Naive thymus-derived CD8-positive, alpha-beta T cell (primary cell): ENCODE measurements at regions not wholly inside any gene's neighbourhood (a gene's known extent, or its start where the extent isn't known, plus 50 kb on each side); places are given as distances from the start of the nearest gene placed in this dataset.

ENCODE experiments used
- ATAC-seq, 2 donors: fragments of 150-1000 bp; cut with Tn5 transposase in 1 of 2; sonication (Bioruptor Pico), chemical (Tn5 transposase) in 1 of 2; 1 replicate in 1 of 2; 2 replicates in 1 of 2; pipeline ENCODE4 v1.10.0; 2021; ENCODE audit warnings: mild to moderate bottlenecking in 2 of 2, moderate library complexity in 2 of 2
- POLR2A ChIA-PET: fragments of 350-600 bp; sonication (Branson Sonifier 250); formaldehyde crosslinking; loops from one replicate; lab custom pipeline; 2021; ENCODE audit warnings: antibody characterized with exemption; lab: Charles Lee
- DNase-seq, 10 donors: peaks; one replicate each; pipeline versions ENCODE4 v3.0.0 to v3.0.0-alpha.2; 2020 to 2022
- H3K27ac Mint-ChIP-seq, 10 donors: one replicate each; pipeline ENCODE4 v1.8.0; 2020 to 2022; ENCODE audit warnings: mild to moderate bottlenecking in 10 of 10, mixed read lengths in 10 of 10, moderate library complexity in 4 of 10, inconsistent platforms in 1 of 10
- H3K27me3 Mint-ChIP-seq, 5 donors: one replicate each; pipeline ENCODE4 v1.8.0; 2021 to 2022; ENCODE audit warnings: mixed read lengths in 5 of 5
- H3K36me3 Mint-ChIP-seq, 3 donors: one replicate each; pipeline ENCODE4 v1.8.0; 2020 to 2022; ENCODE audit warnings: mixed read lengths in 3 of 3, mild to moderate bottlenecking in 2 of 3, inconsistent platforms in 1 of 3
- H3K4me1 Mint-ChIP-seq, 4 donors: one replicate each; pipeline ENCODE4 v1.8.0; 2021 to 2022; ENCODE audit warnings: mixed read lengths in 4 of 4
- H3K4me3 Mint-ChIP-seq, 10 donors: one replicate each; pipeline ENCODE4 v1.8.0; 2020 to 2022; ENCODE audit warnings: mild to moderate bottlenecking in 10 of 10, mixed read lengths in 10 of 10, moderate library complexity in 6 of 10, inconsistent platforms in 1 of 10
- H3K9me3 Mint-ChIP-seq, 9 donors: one replicate each; pipeline ENCODE4 v1.8.0; 2020 to 2022; ENCODE audit warnings: mixed read lengths in 9 of 9, mild to moderate bottlenecking in 3 of 9, inconsistent platforms in 1 of 9, moderate library complexity in 1 of 9

GRCh38 chr5:118778941-118779340 is 209.4 kb downstream of the DTWD2 start:
- H3K4me3 Mint-ChIP-seq: no peak overlapping the region
- H3K27ac Mint-ChIP-seq: no peak overlapping the region
- peaks cover 0 to 4% (median 0%) of the 10 kb centered on the region in 9 donors for H3K9me3 Mint-ChIP-seq
- DNase-seq (no peak), ATAC-seq (no peak)
- POLR2A ChIA-PET: no interaction called here
- H3K4me1 Mint-ChIP-seq: no peaks in the 10 kb centered on the region
- peaks cover 4 to 11% (median 10%) of the 10 kb centered on the region in 5 donors for H3K27me3 Mint-ChIP-seq
- H3K36me3 Mint-ChIP-seq: no peaks in the 10 kb centered on the region

GRCh38 chr5:118777189-118777736 is 211.1 kb downstream of the DTWD2 start:
- no peaks in the 10 kb centered on the region for H3K36me3 Mint-ChIP-seq
- H3K27ac Mint-ChIP-seq: no peak overlapping the region
- peaks cover 7 to 11% (median 10%) of the 10 kb centered on the region in 5 donors for H3K27me3 Mint-ChIP-seq
- no peaks in the 10 kb centered on the region for H3K4me1 Mint-ChIP-seq
- POLR2A ChIA-PET: no interaction called here
- DNase-seq: no peak
- H3K9me3 Mint-ChIP-seq: peaks cover 0 to 3% (median 0%) of the 10 kb centered on the region in 9 donors
- no peak for ATAC-seq
- H3K4me3 Mint-ChIP-seq: no peak overlapping the region

- Mint-ChIP-seq H3K27me3 (peaks cover 5 to 15% (median 8%) of the 10 kb centered on the region in 5 donors), H3K27ac (no peak overlapping the region), H3K9me3 (peaks cover 0 to 1% (median 0%) of the 10 kb centered on the region in 9 donors), H3K4me3 (no peak overlapping the region), H3K36me3 (peaks cover 0 to under 1% (median 0%) of the 10 kb centered on the region in 3 donors), H3K4me1 (no peaks in the 10 kb centered on the region)
- POLR2A ChIA-PET: no interaction called here
- no peak for ATAC-seq
- no peak for DNase-seq
Measured at GRCh38 chr5:118776755-118777154, 211.6 kb downstream of the DTWD2 start.

DNA sequence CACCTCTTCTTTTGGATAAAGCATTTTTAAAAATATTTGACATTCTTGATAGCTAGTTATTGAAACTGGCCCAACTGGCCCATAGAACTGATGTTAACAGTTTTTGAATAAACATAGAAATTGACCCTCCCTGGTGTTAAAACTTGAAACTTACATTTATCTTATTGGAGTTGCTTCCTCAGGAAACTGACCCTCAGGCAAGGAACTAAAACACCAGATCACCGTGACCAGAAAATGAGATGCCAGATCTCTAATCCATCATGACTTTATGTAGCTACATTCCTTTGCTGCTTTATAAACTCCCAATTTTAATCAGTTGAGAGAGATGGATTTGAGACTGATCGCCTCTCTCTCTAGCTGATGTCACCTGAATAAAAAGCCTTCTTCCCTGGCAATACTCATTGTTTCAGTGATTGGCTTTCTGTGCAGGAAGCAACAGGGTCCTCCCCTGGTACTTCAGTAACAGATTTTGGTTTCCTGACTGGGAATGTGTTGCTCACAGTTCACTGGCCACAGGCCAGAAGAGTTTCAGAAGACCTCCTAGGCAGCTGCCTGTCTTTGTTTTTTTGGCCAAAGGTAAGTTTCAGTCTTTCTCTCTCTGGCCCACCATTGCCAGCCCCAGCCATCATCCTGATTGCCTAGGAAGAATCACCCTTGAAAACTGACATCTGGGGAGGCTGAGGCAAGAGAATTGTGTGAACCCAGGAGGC is 212.4 kb downstream of the DTWD2 start:
- Mint-ChIP-seq H3K27me3 (peaks cover 7 to 23% (median 10%) of the 10 kb centered on the region in 5 donors), H3K9me3 (peaks cover 0 to 9% (median 0%) of the 10 kb centered on the region in 9 donors), H3K27ac (no peak overlapping the region), H3K36me3 (peaks cover 0 to 7% (median 0%) of the 10 kb centered on the region in 3 donors), H3K4me3 (no peak overlapping the region), H3K4me1 (no peaks in the 10 kb centered on the region)
- POLR2A ChIA-PET: no interaction called here
- ATAC-seq (no peak), DNase-seq (no peak)

DNA sequence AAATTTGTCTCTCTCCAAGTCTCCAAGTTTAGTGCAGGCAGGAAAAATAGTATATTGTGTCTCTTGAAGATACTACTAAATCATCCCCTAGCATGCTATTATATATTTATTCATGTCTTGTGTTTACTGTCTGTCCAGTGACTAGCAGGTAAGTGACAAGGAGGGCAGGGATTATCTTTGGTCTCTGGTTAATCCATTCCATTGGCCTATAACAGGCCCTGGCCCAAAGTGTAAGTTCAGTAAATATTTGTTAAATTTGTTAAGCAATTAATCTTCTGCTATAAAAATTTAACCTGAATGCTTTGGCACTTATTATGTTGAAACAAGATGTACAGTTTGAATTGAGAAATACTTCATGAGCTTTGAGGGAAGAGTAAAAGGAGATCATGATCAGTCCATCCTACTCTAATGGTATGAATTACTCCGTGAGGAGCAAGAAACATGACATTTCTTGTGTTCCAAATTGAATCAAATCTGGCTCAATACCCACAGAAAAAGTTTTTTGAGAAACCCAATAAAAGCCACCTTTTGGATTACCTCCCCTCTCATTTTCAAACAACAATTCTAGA is 219.7 kb downstream of the DTWD2 start:
- Mint-ChIP-seq H3K36me3 (peaks cover 0 to 7% (median 0%) of the 10 kb centered on the region in 3 donors), H3K4me3 (no peak overlapping the region), H3K9me3 (peaks cover 0 to 26% (median 9%) of the 10 kb centered on the region in 9 donors), H3K27me3 (peaks cover 4 to 18% (median 14%) of the 10 kb centered on the region in 5 donors), H3K27ac (no peak overlapping the region), H3K4me1 (no peaks in the 10 kb centered on the region)
- ATAC-seq: no peak
- no peak for DNase-seq
- POLR2A ChIA-PET: no interaction called here

DNA sequence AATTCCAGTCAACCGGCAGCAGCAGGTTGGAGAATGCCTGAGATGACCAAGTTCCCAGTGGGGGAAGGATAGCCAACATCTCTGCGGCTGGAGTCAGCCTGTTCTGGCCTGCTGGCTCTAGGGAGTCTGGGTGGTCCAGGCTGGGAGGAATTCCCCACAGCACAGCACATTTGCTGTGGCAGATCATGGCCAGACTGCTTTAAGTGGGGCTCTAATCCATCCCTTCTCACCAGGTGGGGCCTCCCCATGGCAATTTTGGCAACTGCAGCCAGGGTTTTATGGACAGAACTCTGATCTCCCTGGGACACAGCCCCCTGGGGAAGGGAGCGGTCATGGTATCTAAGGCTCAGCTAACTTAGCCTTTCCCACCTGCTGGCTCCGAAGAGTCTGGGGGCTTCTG is 226.1 kb downstream of the DTWD2 start:
- Mint-ChIP-seq H3K9me3 (peaks cover 0 to 21% (median 8%) of the 10 kb centered on the region in 9 donors), H3K27me3 (peaks cover 0 to 9% (median 6%) of the 10 kb centered on the region in 5 donors), H3K4me1 (no peaks in the 10 kb centered on the region), H3K27ac (no peak overlapping the region), H3K4me3 (no peak overlapping the region), H3K36me3 (peaks cover 0 to 3% (median 0%) of the 10 kb centered on the region in 3 donors)
- ATAC-seq (no peak), DNase-seq (no peak)
- POLR2A ChIA-PET: no interaction called here

DNA sequence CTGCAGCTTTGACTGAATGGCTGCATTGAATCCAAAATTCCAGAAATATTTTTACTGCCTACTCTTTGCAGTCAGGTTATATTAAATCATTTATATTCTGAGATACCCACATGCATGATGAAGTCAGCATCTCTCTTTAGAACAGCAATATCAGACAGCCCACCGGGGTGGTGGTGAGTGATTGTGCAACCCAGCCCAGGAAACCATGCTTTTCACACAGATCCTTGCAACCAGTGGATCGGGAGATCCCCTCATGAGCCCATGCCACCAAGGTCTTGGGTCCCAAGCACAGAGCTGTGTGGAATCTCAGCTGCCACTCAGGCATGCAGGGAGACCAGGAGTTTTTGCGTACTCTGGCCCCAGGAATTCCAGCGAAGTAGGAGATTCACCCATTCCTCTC is 226.5 kb downstream of the DTWD2 start:
- Mint-ChIP-seq H3K27ac (no peak overlapping the region), H3K36me3 (peaks cover 0 to 3% (median 0%) of the 10 kb centered on the region in 3 donors), H3K27me3 (peaks cover 0 to 9% (median 3%) of the 10 kb centered on the region in 5 donors), H3K4me1 (no peaks in the 10 kb centered on the region), H3K9me3 (peaks cover 0 to 21% (median 3%) of the 10 kb centered on the region in 9 donors), H3K4me3 (no peak overlapping the region)
- POLR2A ChIA-PET: no interaction called here
- ATAC-seq: no peak
- no peak for DNase-seq

GRCh38 chr5:118752969-118753368 is 235.4 kb downstream of the DTWD2 start:
- ATAC-seq (no peak), DNase-seq (no peak)
- POLR2A ChIA-PET: no interaction called here
- Mint-ChIP-seq H3K27ac (no peak overlapping the region), H3K4me3 (no peak overlapping the region), H3K36me3 (no peaks in the 10 kb centered on the region), H3K4me1 (no peaks in the 10 kb centered on the region), H3K27me3 (peaks cover 0 to 9% (median 2%) of the 10 kb centered on the region in 5 donors), H3K9me3 (peaks cover 0 to 8% (median 0%) of the 10 kb centered on the region in 9 donors)

DNA sequence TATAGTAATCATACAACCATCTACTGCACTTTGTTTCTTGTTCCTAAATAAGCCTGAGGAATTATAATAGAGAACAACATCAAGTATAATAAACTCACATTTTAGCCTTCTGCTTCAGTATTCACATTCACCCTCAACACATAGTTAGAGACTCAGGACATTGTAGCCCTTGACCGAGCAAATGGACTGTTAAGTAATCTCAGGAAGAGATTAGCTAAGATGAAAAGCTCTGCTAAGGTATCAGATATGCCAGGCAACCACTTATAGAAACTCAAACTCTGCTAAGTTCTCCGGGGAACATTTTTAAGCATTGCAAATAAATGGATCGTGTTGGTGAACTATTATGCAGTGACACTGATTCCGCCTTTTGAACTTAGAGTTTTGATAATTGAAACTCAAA is 252.0 kb downstream of the DTWD2 start:
- H3K27me3 Mint-ChIP-seq: peaks cover 0 to 3% (median 0%) of the 10 kb centered on the region in 5 donors
- H3K27ac Mint-ChIP-seq: no peak overlapping the region
- POLR2A ChIA-PET: no interaction called here
- peaks cover 0 to 3% (median 0%) of the 10 kb centered on the region in 3 donors for H3K36me3 Mint-ChIP-seq
- no peaks in the 10 kb centered on the region for H3K4me1 Mint-ChIP-seq
- peaks cover 0 to 36% (median 11%) of the 10 kb centered on the region in 9 donors for H3K9me3 Mint-ChIP-seq
- ATAC-seq: no peak
- no peak overlapping the region for H3K4me3 Mint-ChIP-seq
- no peak for DNase-seq

DNA sequence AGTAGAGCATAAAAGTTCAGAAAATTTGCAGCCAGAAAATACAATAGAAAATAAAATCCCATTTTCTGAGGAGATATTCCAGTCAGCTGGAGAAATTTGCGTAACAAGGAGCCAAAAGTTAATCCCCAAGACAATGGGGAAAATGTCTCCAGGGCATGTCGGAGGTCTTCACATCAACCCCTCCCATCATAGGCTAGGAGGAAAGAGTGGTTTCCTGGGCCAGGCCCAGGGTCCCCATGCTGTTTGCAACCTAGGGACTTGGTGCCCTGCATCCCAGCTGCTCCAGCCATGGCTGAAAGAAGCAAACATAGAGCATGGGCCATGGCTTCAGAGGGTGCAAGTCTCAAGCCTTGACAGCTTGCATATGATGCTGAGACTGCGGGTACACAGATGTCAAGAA is 255.0 kb downstream of the DTWD2 start:
- no peak overlapping the region for H3K27ac Mint-ChIP-seq
- no peaks in the 10 kb centered on the region for H3K36me3 Mint-ChIP-seq
- no peak for ATAC-seq
- POLR2A ChIA-PET: no interaction called here
- no peak overlapping the region for H3K4me3 Mint-ChIP-seq
- DNase-seq: no peak
- H3K4me1 Mint-ChIP-seq: no peaks in the 10 kb centered on the region
- peaks cover 0 to 42% (median 13%) of the 10 kb centered on the region in 9 donors for H3K9me3 Mint-ChIP-seq
- no peaks in the 10 kb centered on the region for H3K27me3 Mint-ChIP-seq

GRCh38 chr5:118728191-118728590 is 260.2 kb downstream of the DTWD2 start:
- Mint-ChIP-seq H3K4me1 (no peaks in the 10 kb centered on the region), H3K9me3 (peaks cover 0 to 24% (median 10%) of the 10 kb centered on the region in 9 donors), H3K4me3 (no peak overlapping the region), H3K36me3 (no peaks in the 10 kb centered on the region), H3K27ac (no peak overlapping the region), H3K27me3 (peaks cover 0 to 10% (median 0%) of the 10 kb centered on the region in 5 donors)
- ATAC-seq (no peak), DNase-seq (no peak)
- POLR2A ChIA-PET: no interaction called here

DNA sequence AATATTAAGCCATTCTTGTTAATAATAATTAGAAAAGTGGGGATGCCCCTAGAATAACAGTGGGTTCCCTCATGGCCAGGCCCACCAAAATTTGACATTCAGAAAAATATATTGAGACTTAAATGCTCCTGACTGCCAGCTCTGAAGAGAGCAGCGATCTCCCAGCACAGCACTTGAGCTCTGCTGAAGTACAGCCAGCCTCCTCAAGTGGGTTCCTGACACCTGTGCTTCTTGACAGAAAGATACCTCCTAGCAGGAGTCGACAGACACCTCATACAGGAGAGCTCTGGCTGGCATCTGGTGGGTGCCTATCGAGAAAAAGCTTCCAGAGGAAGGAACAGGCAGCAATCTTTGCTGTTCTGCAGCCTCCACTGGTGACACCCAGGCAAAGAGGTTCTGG is 261.5 kb downstream of the DTWD2 start:
- Mint-ChIP-seq H3K4me3 (no peak overlapping the region), H3K27ac (no peak overlapping the region), H3K9me3 (peaks cover 0 to 22% (median 9%) of the 10 kb centered on the region in 9 donors), H3K36me3 (no peaks in the 10 kb centered on the region), H3K4me1 (no peaks in the 10 kb centered on the region), H3K27me3 (peaks cover 0 to 10% (median 0%) of the 10 kb centered on the region in 5 donors)
- ATAC-seq (no peak), DNase-seq (no peak)
- POLR2A ChIA-PET: no interaction called here

DNA sequence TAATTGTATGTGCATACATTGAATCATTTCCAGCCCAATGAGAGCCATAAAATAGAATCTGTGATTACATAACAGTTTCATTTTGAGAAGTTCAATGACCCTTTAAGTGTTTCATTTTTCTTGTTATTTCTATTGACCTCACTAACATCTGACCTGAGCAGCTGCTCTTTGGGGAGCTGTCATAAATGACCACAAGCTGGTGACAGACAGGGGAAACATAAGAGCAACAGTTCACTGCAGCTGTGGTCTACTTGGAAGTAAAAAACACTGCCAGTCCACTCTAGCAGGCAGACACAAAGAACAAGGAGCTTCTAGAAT is 265.4 kb downstream of the DTWD2 start:
- Mint-ChIP-seq H3K4me1 (no peaks in the 10 kb centered on the region), H3K9me3 (peaks cover 2 to 49% (median 19%) of the 10 kb centered on the region in 9 donors), H3K4me3 (no peak overlapping the region), H3K27me3 (peaks cover 0 to 10% (median 0%) of the 10 kb centered on the region in 5 donors), H3K36me3 (peaks cover 0 to 5% (median 0%) of the 10 kb centered on the region in 3 donors), H3K27ac (no peak overlapping the region)
- POLR2A ChIA-PET: no interaction called here
- DNase-seq: no peak
- ATAC-seq: no peak
